SK-N-SH (cell line): ENCODE measurements at regions not wholly inside any gene's neighbourhood (a gene's known extent, or its start where the extent isn't known, plus 50 kb on each side); places are given as distances from the start of the nearest gene placed in this dataset.

ENCODE experiments used
- CTCF ChIA-PET: fragments of 300-600, 350-600 bp; formaldehyde crosslinking; extraction: SDS; loops from one replicate; lab custom pipeline; 2021; lab: Yijun Ruan, JAX
- POLR2A ChIA-PET: fragments of 350-600 bp; sonication (Branson Sonifier 250); formaldehyde crosslinking; extraction: SDS; loops from one replicate; lab custom pipeline; 2020; ENCODE audit warnings: antibody characterized with exemption, inconsistent platforms; lab: Yijun Ruan, JAX
- DNase-seq: peaks from one replicate; pipeline ENCODE4 v3.0.0; 2012
- H2AFZ ChIP-seq: fragments of 200-600 bp; sonication (generic); 2 replicates; pipeline ENCODE4 v1.8.1; 2016; ENCODE audit warnings: antibody characterized with exemption, mild to moderate bottlenecking, low read depth
- H3F3A ChIP-seq: fragments of 200-600 bp; sonication (generic); replicated peaks from 2 replicates; pipeline ENCODE3; 2016; ENCODE audit warnings: antibody characterized with exemption, mild to moderate bottlenecking; ENCODE audit not compliant: insufficient read depth
- H3K27ac ChIP-seq, 2 experiments: fragments of 200-500 bp in 1 of 2; fragments of 200-600 bp in 1 of 2; sonication (Bioruptor generic) in 1 of 2; sonication (generic), shearing (Covaris generic) in 1 of 2; 2 replicates each; pipeline versions ENCODE4 v1.5.1 to v1.6.1; 2014 to 2016; ENCODE audit warnings: low read depth in 2 of 2, inconsistent platforms in 1 of 2, low read length in 1 of 2, mild to moderate bottlenecking in 1 of 2, mixed read lengths in 1 of 2
- H3K27me3 ChIP-seq: fragments of 200-600 bp; sonication (generic), shearing (Covaris generic); 2 replicates; pipeline ENCODE4 v1.6.1; 2016; ENCODE audit warnings: mixed run types; ENCODE audit not compliant: insufficient read depth
- H3K36me3 ChIP-seq, 2 experiments: fragments of 200-500 bp in 1 of 2; fragments of 200-600 bp in 1 of 2; sonication (Bioruptor generic) in 1 of 2; sonication (generic) in 1 of 2; replicated peaks in 1 of 2; 2 replicates each; pipeline versions ENCODE3 to v1.5.1; 2014 to 2016; ENCODE audit warnings: low read length in 1 of 2, mild to moderate bottlenecking in 1 of 2; ENCODE audit not compliant: insufficient read depth in 2 of 2, control insufficient read depth in 1 of 2
- H3K4me1 ChIP-seq, 2 experiments: fragments of 200-500 bp in 1 of 2; fragments of 200-600 bp in 1 of 2; sonication (Bioruptor generic) in 1 of 2; sonication (generic), shearing (Covaris generic) in 1 of 2; 2 replicates each; pipeline versions ENCODE4 v1.5.1 to v1.6.1; 2014 to 2016; ENCODE audit warnings: low read depth in 1 of 2, low read length in 1 of 2, mixed run types in 1 of 2; ENCODE audit not compliant: insufficient read depth in 2 of 2, control insufficient read depth in 1 of 2
- H3K4me2 ChIP-seq: fragments of 200-600 bp; sonication (generic), shearing (Covaris generic); 2 replicates; pipeline ENCODE4 v1.6.1; 2017; ENCODE audit warnings: mixed run types
- H3K4me3 ChIP-seq, 2 experiments: fragments of 200-500 bp in 1 of 2; fragments of 200-600 bp in 1 of 2; sonication (Bioruptor generic) in 1 of 2; sonication (generic), shearing (Covaris generic) in 1 of 2; 2 replicates each; pipeline versions ENCODE4 v1.5.1 to v1.8.1; 2014 to 2016; ENCODE audit warnings: low read depth in 2 of 2, inconsistent platforms in 1 of 2, low read length in 1 of 2, mild to moderate bottlenecking in 1 of 2, mixed read lengths in 1 of 2, moderate library complexity in 1 of 2
- H3K79me2 ChIP-seq: fragments of 200-600 bp; sonication (generic); 2 replicates; pipeline ENCODE4 v1.8.1; 2017; ENCODE audit warnings: mild to moderate bottlenecking; ENCODE audit not compliant: insufficient read depth
- H3K9ac ChIP-seq: fragments of 200-600 bp; sonication (generic); 2 replicates; pipeline ENCODE4 v1.6.1; 2017; ENCODE audit warnings: mixed run types
- H3K9me2 ChIP-seq: fragments of 200-600 bp; sonication (generic); 2 replicates; pipeline ENCODE4 v1.6.1; 2017; ENCODE audit warnings: mixed run types
- H3K9me3 ChIP-seq: fragments of 200-600 bp; sonication (generic); 2 replicates; pipeline ENCODE4 v1.6.1; 2017; ENCODE audit warnings: mixed run types, mild to moderate bottlenecking, moderate library complexity
- H4K20me1 ChIP-seq: fragments of 200-600 bp; sonication (generic); 2 replicates; pipeline ENCODE4 v1.6.1; 2017; ENCODE audit warnings: mild to moderate bottlenecking, mixed run types; ENCODE audit not compliant: insufficient read depth
- ELF1 ChIP-seq: IDR thresholded peaks from 2 replicates; pipeline ENCODE4 v1.4.0; 2012
- FOSL2 ChIP-seq: IDR thresholded peaks from 2 replicates; pipeline ENCODE4 v1.4.0; 2012; ENCODE audit warnings: low read depth, mild to moderate bottlenecking, moderate library complexity, borderline replicate concordance
- FOXJ3 ChIP-seq: sonication (generic); formaldehyde crosslinking; IDR thresholded peaks from 2 replicates; pipeline ENCODE4 v1.5.1; 2020; ENCODE audit warnings: mild to moderate bottlenecking, missing genetic modification reagents
- FOXM1 ChIP-seq: IDR thresholded peaks from 2 replicates; pipeline ENCODE4 v1.4.0; 2012; ENCODE audit warnings: low read depth, mild to moderate bottlenecking
- GABPA ChIP-seq: IDR thresholded peaks from 2 replicates; pipeline ENCODE4 v1.4.0; 2012; ENCODE audit warnings: low read depth, mild to moderate bottlenecking
- GATA2 ChIP-seq: sonication (generic); formaldehyde crosslinking; IDR thresholded peaks from 2 replicates; pipeline ENCODE4 v1.5.0; 2020; ENCODE audit warnings: mild to moderate bottlenecking, missing genetic modification reagents
- JUND ChIP-seq: IDR thresholded peaks from 2 replicates; pipeline ENCODE4 v1.4.0; 2012
- MEF2A ChIP-seq: IDR thresholded peaks from 2 replicates; pipeline ENCODE4 v1.4.0; 2012; ENCODE audit warnings: low read depth, borderline replicate concordance
- MXI1 ChIP-seq: IDR thresholded peaks from 2 replicates; pipeline ENCODE4 v1.6.1; 2012; ENCODE audit warnings: mild to moderate bottlenecking, low read depth, low read length, improper control_type of control experiment
- NFIC ChIP-seq: IDR thresholded peaks from 2 replicates; pipeline ENCODE4 v1.4.0; 2012; ENCODE audit warnings: borderline replicate concordance
- NRF1 ChIP-seq: IDR thresholded peaks from 2 replicates; pipeline ENCODE4 v1.6.1; 2012; ENCODE audit warnings: low read depth, mild to moderate bottlenecking, low read length
- POLR2AphosphoS5 ChIP-seq: IDR thresholded peaks from 2 replicates; pipeline ENCODE4 v1.6.1; 2012; ENCODE audit warnings: low read depth, low read length
- RAD21 ChIP-seq: IDR thresholded peaks from 2 replicates; pipeline ENCODE4 v1.6.1; 2012; ENCODE audit warnings: mild to moderate bottlenecking, low read length
- RFX5 ChIP-seq: IDR thresholded peaks from 2 replicates; pipeline ENCODE4 v1.6.1; 2012; ENCODE audit warnings: mild to moderate bottlenecking, improper control_type of control experiment, low read length
- RXRA ChIP-seq: IDR thresholded peaks from 2 replicates; pipeline ENCODE4 v1.4.0; 2012; ENCODE audit warnings: low read depth, mild to moderate bottlenecking, borderline replicate concordance
- TAF1 ChIP-seq: IDR thresholded peaks from 2 replicates; pipeline ENCODE4 v1.6.1; 2012; ENCODE audit warnings: low read depth, mild to moderate bottlenecking, low read length, moderate library complexity, borderline replicate concordance
- TEAD4 ChIP-seq: IDR thresholded peaks from 2 replicates; pipeline ENCODE4 v1.4.0; 2012; ENCODE audit warnings: mild to moderate bottlenecking, borderline replicate concordance; ENCODE audit not compliant: insufficient read depth
- WGBS: methylation state at CpG from one replicate; pipeline ENCODE4 v1.1.6; 2017; ENCODE audit warnings: low lambda C conversion rate; 5-methylcytosine and 5-hydroxymethylcytosine counted together
- TF ChIP-seq, protein P1 (sequence below): fragments of 150-350 bp; IDR thresholded peaks from 2 replicates; pipeline ENCODE4 v1.6.1; 2016; ENCODE audit warnings: mild to moderate bottlenecking, low read depth, low read length
- TF ChIP-seq, protein P2 (sequence below): fragments of 200-600 bp; sonication (generic); IDR thresholded peaks from 2 replicates; pipeline ENCODE4 v1.6.1; 2017; ENCODE audit warnings: antibody characterized with exemption, mild to moderate bottlenecking, moderate library complexity
- TF ChIP-seq, protein P3 (sequence below): fragments of 150-350 bp; IDR thresholded peaks from 2 replicates; pipeline ENCODE4 v1.6.1; 2017; ENCODE audit warnings: antibody characterized with exemption, low read length, low read depth, borderline replicate concordance
- TF ChIP-seq, protein P4 (sequence below): IDR thresholded peaks from 2 replicates; pipeline ENCODE4 v1.4.0; 2012; ENCODE audit warnings: low read depth, borderline replicate concordance
- TF ChIP-seq, protein P5 (sequence below): IDR thresholded peaks from 2 replicates; pipeline ENCODE4; 2012

DNA sequence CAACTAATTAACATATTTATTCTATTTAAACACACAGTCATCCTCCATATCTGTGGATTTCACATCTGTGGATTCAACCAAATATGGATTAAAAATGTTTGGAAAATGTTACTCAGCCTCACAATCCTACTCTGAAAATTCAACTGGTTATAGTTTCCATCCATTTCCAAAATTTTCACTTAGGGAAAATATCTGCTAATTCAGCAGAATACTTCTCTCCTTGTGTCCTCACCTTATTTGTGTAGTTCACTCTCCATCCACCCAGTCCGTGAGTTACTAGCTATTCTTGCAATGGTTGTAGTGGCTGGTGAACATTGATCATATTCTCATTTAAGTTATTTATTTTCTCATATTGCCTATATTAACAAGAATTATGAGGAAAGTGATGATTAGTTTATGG is 77.6 kb upstream of the PRKCQ start:
- ChIA-PET POLR2A (no interaction called here), CTCF (interaction anchor here (1.4 to 1.9 kb wide), 2 partner anchors 10 to 12 kb away, joined by 5 to 7 read pairs; no protein-coding TSS in a partner anchor)
- no peaks in the 10 kb centered on the region for H3K4me1 ChIP-seq
- 22% methylated on average over 1 of the region's 1 CpG for WGBS
- H3K4me2 ChIP-seq = no peak overlapping the region
- H2AFZ ChIP-seq = no peak overlapping the region
- no peaks in the 10 kb centered on the region for H3K27me3 ChIP-seq
- H3K79me2 ChIP-seq = no peaks in the 10 kb centered on the region
- no peaks in the 10 kb centered on the region for H4K20me1 ChIP-seq
- DNase-seq = no peak
- H3K27ac ChIP-seq = no peak overlapping the region
- no peaks in the 10 kb centered on the region for H3K9me2 ChIP-seq
- H3K9ac ChIP-seq = no peak overlapping the region
- no peaks in the 10 kb centered on the region for H3K36me3 ChIP-seq
- TF ChIP-seq MXI1 = no peak
- no peak for TF ChIP-seq GATA2 (CRISPR knock-in tag)
- no peaks in the 10 kb centered on the region for H3F3A ChIP-seq
- H3K4me3 ChIP-seq = no peak overlapping the region
- H3K9me3 ChIP-seq = no peaks in the 10 kb centered on the region

DNA sequence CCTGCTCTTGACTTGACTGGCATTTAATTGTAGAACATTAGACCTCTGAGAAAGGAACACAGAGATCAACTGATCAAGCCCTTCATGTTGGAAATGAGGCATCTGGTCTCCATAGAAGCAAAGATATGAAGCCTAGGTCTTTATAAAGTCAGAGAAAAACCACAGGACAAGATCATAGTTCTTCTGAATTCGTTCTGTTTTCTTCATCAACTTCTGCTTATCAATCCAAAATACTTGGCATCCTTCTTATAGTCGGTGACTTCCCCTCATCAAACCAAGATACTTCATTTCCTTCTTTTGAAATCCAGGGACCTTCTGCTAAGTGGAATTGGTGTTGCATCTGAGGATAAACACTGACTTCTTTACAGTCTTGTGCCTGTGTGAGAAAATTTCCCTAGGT is 77.1 kb upstream of the PRKCQ start:
- Histone ChIP-seq H3K4me2 (no peak overlapping the region), H3K27ac (no peak overlapping the region), H3K79me2 (no peaks in the 10 kb centered on the region)
- TF ChIP-seq JUND (no peak), TAF1 (no peak), RAD21 (no peak), MEF2A (no peak), FOSL2 (no peak), GABPA (no peak), RFX5 (no peak), FOXM1 (no peak), FOXJ3 (CRISPR knock-in tag) (no peak), RXRA (no peak), POLR2AphosphoS5 (no peak), NRF1 (no peak), ELF1 (no peak), TEAD4 (no peak), NFIC (no peak)
- TF ChIP-seq, protein P1, sequence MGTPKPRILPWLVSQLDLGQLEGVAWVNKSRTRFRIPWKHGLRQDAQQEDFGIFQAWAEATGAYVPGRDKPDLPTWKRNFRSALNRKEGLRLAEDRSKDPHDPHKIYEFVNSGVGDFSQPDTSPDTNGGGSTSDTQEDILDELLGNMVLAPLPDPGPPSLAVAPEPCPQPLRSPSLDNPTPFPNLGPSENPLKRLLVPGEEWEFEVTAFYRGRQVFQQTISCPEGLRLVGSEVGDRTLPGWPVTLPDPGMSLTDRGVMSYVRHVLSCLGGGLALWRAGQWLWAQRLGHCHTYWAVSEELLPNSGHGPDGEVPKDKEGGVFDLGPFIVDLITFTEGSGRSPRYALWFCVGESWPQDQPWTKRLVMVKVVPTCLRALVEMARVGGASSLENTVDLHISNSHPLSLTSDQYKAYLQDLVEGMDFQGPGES = no peak
- TF ChIP-seq, protein P2, sequence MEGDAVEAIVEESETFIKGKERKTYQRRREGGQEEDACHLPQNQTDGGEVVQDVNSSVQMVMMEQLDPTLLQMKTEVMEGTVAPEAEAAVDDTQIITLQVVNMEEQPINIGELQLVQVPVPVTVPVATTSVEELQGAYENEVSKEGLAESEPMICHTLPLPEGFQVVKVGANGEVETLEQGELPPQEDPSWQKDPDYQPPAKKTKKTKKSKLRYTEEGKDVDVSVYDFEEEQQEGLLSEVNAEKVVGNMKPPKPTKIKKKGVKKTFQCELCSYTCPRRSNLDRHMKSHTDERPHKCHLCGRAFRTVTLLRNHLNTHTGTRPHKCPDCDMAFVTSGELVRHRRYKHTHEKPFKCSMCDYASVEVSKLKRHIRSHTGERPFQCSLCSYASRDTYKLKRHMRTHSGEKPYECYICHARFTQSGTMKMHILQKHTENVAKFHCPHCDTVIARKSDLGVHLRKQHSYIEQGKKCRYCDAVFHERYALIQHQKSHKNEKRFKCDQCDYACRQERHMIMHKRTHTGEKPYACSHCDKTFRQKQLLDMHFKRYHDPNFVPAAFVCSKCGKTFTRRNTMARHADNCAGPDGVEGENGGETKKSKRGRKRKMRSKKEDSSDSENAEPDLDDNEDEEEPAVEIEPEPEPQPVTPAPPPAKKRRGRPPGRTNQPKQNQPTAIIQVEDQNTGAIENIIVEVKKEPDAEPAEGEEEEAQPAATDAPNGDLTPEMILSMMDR = no peak
- TF ChIP-seq, protein P3, sequence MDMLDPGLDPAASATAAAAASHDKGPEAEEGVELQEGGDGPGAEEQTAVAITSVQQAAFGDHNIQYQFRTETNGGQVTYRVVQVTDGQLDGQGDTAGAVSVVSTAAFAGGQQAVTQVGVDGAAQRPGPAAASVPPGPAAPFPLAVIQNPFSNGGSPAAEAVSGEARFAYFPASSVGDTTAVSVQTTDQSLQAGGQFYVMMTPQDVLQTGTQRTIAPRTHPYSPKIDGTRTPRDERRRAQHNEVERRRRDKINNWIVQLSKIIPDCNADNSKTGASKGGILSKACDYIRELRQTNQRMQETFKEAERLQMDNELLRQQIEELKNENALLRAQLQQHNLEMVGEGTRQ = no peak
- TF ChIP-seq, protein P4, sequence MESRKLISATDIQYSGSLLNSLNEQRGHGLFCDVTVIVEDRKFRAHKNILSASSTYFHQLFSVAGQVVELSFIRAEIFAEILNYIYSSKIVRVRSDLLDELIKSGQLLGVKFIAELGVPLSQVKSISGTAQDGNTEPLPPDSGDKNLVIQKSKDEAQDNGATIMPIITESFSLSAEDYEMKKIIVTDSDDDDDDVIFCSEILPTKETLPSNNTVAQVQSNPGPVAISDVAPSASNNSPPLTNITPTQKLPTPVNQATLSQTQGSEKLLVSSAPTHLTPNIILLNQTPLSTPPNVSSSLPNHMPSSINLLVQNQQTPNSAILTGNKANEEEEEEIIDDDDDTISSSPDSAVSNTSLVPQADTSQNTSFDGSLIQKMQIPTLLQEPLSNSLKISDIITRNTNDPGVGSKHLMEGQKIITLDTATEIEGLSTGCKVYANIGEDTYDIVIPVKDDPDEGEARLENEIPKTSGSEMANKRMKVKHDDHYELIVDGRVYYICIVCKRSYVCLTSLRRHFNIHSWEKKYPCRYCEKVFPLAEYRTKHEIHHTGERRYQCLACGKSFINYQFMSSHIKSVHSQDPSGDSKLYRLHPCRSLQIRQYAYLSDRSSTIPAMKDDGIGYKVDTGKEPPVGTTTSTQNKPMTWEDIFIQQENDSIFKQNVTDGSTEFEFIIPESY = no peak
- TF ChIP-seq, protein P5, sequence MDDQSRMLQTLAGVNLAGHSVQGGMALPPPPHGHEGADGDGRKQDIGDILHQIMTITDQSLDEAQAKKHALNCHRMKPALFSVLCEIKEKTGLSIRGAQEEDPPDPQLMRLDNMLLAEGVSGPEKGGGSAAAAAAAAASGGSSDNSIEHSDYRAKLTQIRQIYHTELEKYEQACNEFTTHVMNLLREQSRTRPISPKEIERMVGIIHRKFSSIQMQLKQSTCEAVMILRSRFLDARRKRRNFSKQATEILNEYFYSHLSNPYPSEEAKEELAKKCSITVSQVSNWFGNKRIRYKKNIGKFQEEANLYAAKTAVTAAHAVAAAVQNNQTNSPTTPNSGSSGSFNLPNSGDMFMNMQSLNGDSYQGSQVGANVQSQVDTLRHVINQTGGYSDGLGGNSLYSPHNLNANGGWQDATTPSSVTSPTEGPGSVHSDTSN = no peak
- TF ChIP-seq, all 33 proteins: peak for 0
- Histone ChIP-seq H3K4me1 (no peaks in the 10 kb centered on the region), H3K9me2 (no peaks in the 10 kb centered on the region), H3K9ac (no peak overlapping the region), H3K27me3 (no peaks in the 10 kb centered on the region), H3K36me3 (no peaks in the 10 kb centered on the region), H3K9me3 (no peaks in the 10 kb centered on the region), H3F3A (no peaks in the 10 kb centered on the region), H2AFZ (no peak overlapping the region), H4K20me1 (no peaks in the 10 kb centered on the region), H3K4me3 (no peak overlapping the region)
- ChIA-PET CTCF (interaction anchor here (1.9 kb wide), 1 partner anchor 12 kb away, joined by 7 read pairs; no protein-coding TSS in a partner anchor), POLR2A (no interaction called here)
- 11% methylated on average over 2 of the region's 2 CpGs for WGBS
- no peak for DNase-seq
